RWPE2 (cell line): ENCODE measurements at regions not wholly inside any gene's neighbourhood (a gene's known extent, or its start where the extent isn't known, plus 50 kb on each side); places are given as distances from the start of the nearest gene placed in this dataset.

Experiments
- ATAC-seq: fragments of 200-7000 bp; cut with Tn5 transposase; 3 replicates; pipeline ENCODE4 v1.9.1; 2021; ENCODE audit warnings: low read depth
- DNase-seq: peaks from one replicate; pipeline ENCODE4 v3.0.0-alpha.2; 2020; ENCODE audit warnings: low spot score
- H3K27ac ChIP-seq: fragments of 450-650 bp; 2 replicates; pipeline ENCODE4 v1.5.1; 2017; ENCODE audit warnings: mild to moderate bottlenecking; ENCODE audit not compliant: poor library complexity, severe bottlenecking
- H3K27me3 ChIP-seq: fragments of 250-450 bp; sonication (Bioruptor Pico); 2 replicates; pipeline ENCODE4 v1.5.1; 2021; ENCODE audit warnings: mild to moderate bottlenecking, moderate library complexity; ENCODE audit not compliant: insufficient read depth, poor library complexity, severe bottlenecking
- H3K36me3 ChIP-seq: fragments of 250-450 bp; sonication (Bioruptor Pico); 2 replicates; pipeline ENCODE4 v1.5.1; 2020; ENCODE audit warnings: low read depth, mild to moderate bottlenecking, moderate library complexity
- H3K4me1 ChIP-seq: fragments of 250-450 bp; sonication (Bioruptor Pico); 2 replicates; pipeline ENCODE4 v1.5.1; 2021; ENCODE audit warnings: mild to moderate bottlenecking, moderate library complexity; ENCODE audit not compliant: insufficient read depth, poor library complexity, severe bottlenecking
- H3K4me3 ChIP-seq: fragments of 250-450 bp; sonication (Bioruptor Pico); 2 replicates; pipeline ENCODE4 v1.5.1; 2021; ENCODE audit warnings: mild to moderate bottlenecking, moderate library complexity; ENCODE audit not compliant: severe bottlenecking
- H3K9me3 ChIP-seq: fragments of 250-450 bp; sonication (Bioruptor Pico); 2 replicates; pipeline ENCODE4 v1.5.1; 2021; ENCODE audit warnings: mild to moderate bottlenecking, moderate library complexity; ENCODE audit not compliant: severe bottlenecking
- TF ChIP-seq, protein P1 (sequence below): fragments of 450-650 bp; IDR thresholded peaks from one replicate; pipeline ENCODE4 v1.5.1; 2017; ENCODE audit warnings: mild to moderate bottlenecking, moderate library complexity; ENCODE audit not compliant: poor library complexity, severe bottlenecking

DNA sequence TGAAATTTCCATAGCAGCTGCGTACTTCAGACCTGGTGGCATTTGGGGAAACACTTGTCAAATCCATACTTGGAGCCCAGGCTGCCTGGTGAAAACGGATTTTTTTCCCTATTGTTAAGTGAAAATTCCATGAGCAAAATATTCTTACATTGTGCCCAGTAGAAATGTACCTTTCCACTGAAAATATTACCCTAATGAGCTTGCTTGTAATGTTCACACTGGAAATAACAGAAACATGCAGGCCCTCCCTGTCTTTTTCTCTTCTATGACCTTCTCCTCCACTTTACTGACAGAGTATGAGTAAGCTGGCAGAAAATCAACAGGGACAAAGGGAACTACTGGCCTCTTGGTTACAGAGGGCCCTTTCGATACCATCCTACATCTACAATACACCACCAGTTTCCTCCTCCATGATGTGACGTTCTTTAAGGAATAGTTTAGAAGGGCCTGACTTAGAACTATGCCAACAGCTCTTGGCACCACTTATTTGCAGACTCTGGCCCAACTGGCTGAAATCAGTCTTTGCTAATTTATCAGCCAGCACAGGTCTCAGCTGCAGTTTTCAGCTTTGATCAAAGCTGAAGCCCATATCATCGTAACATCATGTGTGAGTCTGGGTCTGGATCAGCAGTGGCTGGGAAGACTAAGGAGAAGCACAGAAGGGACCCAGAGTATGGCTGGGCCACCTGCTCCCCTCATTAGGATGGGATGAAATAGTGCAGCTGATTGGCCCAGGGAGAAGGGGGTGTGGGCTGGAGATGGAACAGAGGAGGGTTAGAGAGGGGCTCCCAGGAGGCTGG lies 272.2 kb upstream of the ID2 start:
- Histone ChIP-seq H3K27ac (no peak overlapping the region), H3K36me3 (no peaks in the 10 kb centered on the region)

DNA sequence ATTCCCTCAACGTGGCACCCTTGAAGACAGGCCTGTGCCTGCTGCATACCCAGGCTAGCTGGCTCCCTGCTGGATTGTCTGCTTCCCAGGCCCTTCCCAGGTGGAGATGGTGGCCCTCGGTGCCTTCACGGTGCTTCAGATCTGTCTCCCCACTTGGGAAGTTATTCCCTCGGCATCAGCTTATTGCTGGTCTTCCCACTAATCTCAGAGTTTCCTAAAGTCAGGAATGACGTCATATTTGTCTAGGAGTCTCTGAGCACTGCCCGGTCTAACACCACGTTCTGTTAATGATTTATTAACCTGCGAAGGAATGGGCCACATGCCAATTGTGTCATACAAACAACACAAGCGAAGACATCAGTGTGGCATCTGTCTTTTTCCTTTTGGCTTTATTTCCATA lies 269.8 kb upstream of the ID2 start:
- DNase-seq (no peak), ATAC-seq (no peak)
- Histone ChIP-seq H3K27me3 (no peaks in the 10 kb centered on the region), H3K36me3 (no peaks in the 10 kb centered on the region), H3K27ac (no peak overlapping the region), H3K4me3 (no peak overlapping the region), H3K9me3 (no peaks in the 10 kb centered on the region), H3K4me1 (no peaks in the 10 kb centered on the region)
- TF ChIP-seq, protein P1, sequence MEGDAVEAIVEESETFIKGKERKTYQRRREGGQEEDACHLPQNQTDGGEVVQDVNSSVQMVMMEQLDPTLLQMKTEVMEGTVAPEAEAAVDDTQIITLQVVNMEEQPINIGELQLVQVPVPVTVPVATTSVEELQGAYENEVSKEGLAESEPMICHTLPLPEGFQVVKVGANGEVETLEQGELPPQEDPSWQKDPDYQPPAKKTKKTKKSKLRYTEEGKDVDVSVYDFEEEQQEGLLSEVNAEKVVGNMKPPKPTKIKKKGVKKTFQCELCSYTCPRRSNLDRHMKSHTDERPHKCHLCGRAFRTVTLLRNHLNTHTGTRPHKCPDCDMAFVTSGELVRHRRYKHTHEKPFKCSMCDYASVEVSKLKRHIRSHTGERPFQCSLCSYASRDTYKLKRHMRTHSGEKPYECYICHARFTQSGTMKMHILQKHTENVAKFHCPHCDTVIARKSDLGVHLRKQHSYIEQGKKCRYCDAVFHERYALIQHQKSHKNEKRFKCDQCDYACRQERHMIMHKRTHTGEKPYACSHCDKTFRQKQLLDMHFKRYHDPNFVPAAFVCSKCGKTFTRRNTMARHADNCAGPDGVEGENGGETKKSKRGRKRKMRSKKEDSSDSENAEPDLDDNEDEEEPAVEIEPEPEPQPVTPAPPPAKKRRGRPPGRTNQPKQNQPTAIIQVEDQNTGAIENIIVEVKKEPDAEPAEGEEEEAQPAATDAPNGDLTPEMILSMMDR: no peak

More for the DNA sequence above, 272.2 kb upstream of the ID2 start:
- no peak for DNase-seq
- Histone ChIP-seq H3K9me3 (no peaks in the 10 kb centered on the region), H3K27me3 (no peaks in the 10 kb centered on the region), H3K4me3 (no peak overlapping the region), H3K4me1 (no peaks in the 10 kb centered on the region)
- TF ChIP-seq, protein P1: no peak
- ATAC-seq: no peak

DNA sequence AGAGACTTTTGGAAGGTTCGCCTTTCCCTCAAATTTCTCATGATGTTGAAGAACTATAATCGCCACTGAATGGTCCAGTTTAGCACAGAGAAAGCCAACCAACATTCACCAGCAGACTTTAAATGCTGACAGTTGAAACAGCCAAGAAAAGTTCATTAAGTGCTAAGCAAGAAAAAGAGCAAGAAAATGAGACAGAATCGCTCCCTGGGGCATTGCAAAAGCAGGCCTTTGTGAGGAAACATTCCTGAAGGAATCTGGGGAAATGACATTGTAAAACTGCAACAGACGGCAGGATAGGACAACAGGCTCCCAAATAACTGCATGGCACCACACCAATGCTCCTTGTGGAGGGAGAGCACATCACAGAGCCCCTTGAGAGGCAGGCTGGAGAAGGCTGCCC lies 269.3 kb upstream of the ID2 start:
- Histone ChIP-seq H3K4me3 (no peak overlapping the region), H3K4me1 (no peaks in the 10 kb centered on the region), H3K27ac (no peak overlapping the region), H3K27me3 (no peaks in the 10 kb centered on the region), H3K9me3 (no peaks in the 10 kb centered on the region), H3K36me3 (no peaks in the 10 kb centered on the region)
- DNase-seq: no peak
- TF ChIP-seq, protein P1: no peak
- no peak for ATAC-seq

DNA sequence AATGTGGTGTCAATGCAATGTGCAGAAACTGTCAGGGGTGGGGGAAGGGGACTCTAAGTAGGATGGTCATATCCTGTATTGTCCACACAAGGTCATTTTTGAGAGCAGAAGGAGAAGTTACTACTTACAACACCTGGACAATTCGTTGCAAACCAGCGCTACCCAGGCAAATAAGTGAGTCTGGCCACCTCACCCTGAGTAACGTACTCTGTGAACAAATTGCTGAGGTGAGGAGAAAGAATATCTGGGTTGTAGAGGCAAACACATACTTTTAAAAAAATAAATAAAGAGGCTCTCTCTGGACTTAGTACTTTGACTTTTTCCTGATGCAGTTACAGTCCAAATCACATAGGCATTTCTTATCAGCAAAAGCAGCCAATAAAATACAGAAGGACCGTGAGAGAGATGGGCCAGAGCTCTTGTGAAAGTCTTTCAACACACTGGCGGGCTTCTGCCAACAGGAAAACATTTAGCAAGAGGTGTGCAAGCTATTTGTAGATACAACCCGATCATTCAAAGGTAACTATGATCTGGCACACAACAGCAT lies 268.2 kb upstream of the ID2 start:
- DNase-seq: no peak
- TF ChIP-seq, protein P1: no peak
- Histone ChIP-seq H3K27me3 (no peaks in the 10 kb centered on the region), H3K4me3 (no peak overlapping the region), H3K36me3 (no peaks in the 10 kb centered on the region), H3K4me1 (no peaks in the 10 kb centered on the region), H3K9me3 (no peaks in the 10 kb centered on the region), H3K27ac (no peak overlapping the region)
- ATAC-seq: no peak
